ENCODE measurements at regions not wholly inside any gene's neighbourhood (a gene's known extent, or its start where the extent isn't known, plus 50 kb on each side); places are given as distances from the start of the nearest gene placed in this dataset.

GRCh38 chr3:174725303-174725702 is 133.8 kb upstream of the NAALADL2 start:
- Histone ChIP-seq H3K4me3 (ENCODE audit: control insufficient read depth in 2 of 3, extremely low read depth in 1 of 3, insufficient read depth in 2 of 3, low read depth in 1 of 3, low read length in 3 of 3) (no peak overlapping the region), H3K9me3 (ENCODE audit: control insufficient read depth, low read depth, low read length) (no peaks in the 10 kb centered on the region), H3K9me1 (ENCODE audit: control insufficient read depth, extremely low read depth, insufficient read depth, low read length) (no peaks in the 10 kb centered on the region), H3K4me1 (ENCODE audit: control insufficient read depth, extremely low read depth, insufficient read depth, low read length) (no peaks in the 10 kb centered on the region), H3K27ac (ENCODE audit: control insufficient read depth, insufficient read depth, low read length) (no peak overlapping the region), H4K20me1 (ENCODE audit: control insufficient read depth, extremely low read depth, insufficient read depth, low read length) (no peaks in the 10 kb centered on the region), H3K27me3 (ENCODE audit: control insufficient read depth, extremely low read depth, insufficient read depth, low read length) (no peaks in the 10 kb centered on the region), H3K36me3 (ENCODE audit: control insufficient read depth in 2 of 2, extremely low read depth in 1 of 2, insufficient read depth in 2 of 2, low read length in 2 of 2) (no peaks in the 10 kb centered on the region), H3K4me2 (ENCODE audit: control insufficient read depth, extremely low read depth, insufficient read depth, low read depth, low read length) (no peak overlapping the region), H3K79me2 (ENCODE audit: control insufficient read depth, insufficient read depth, low read length) (no peaks in the 10 kb centered on the region), H2AFZ (ENCODE audit: control insufficient read depth, low read length) (no peak overlapping the region), H3K9ac (ENCODE audit: control insufficient read depth, extremely low read depth, insufficient read depth, low read length) (no peak overlapping the region)
- TF ChIP-seq, protein P1, sequence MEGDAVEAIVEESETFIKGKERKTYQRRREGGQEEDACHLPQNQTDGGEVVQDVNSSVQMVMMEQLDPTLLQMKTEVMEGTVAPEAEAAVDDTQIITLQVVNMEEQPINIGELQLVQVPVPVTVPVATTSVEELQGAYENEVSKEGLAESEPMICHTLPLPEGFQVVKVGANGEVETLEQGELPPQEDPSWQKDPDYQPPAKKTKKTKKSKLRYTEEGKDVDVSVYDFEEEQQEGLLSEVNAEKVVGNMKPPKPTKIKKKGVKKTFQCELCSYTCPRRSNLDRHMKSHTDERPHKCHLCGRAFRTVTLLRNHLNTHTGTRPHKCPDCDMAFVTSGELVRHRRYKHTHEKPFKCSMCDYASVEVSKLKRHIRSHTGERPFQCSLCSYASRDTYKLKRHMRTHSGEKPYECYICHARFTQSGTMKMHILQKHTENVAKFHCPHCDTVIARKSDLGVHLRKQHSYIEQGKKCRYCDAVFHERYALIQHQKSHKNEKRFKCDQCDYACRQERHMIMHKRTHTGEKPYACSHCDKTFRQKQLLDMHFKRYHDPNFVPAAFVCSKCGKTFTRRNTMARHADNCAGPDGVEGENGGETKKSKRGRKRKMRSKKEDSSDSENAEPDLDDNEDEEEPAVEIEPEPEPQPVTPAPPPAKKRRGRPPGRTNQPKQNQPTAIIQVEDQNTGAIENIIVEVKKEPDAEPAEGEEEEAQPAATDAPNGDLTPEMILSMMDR (optimal IDR thresholded peaks at IDR 0.05 in 1 of 3, IDR thresholded peaks at IDR 0.05 in 1 of 3, conservative IDR thresholded peaks at IDR 0.05 in 1 of 3; ENCODE audit: extremely low read depth in 1 of 3, insufficient read depth in 2 of 3, low read length in 3 of 3), result no peak
- no peak for TF ChIP-seq EZH2 (IDR thresholded peaks at IDR 0.05; ENCODE audit: low read length)
- no peak for FAIRE-seq
- no peak for DNase-seq (ENCODE audit: low read depth, low spot score)
- dilution Hi-C loops (cut with MboI; ENCODE audit: extremely low pct_ligation_motif_present, low sequenced_read_pairs), result no loop called here

DNA sequence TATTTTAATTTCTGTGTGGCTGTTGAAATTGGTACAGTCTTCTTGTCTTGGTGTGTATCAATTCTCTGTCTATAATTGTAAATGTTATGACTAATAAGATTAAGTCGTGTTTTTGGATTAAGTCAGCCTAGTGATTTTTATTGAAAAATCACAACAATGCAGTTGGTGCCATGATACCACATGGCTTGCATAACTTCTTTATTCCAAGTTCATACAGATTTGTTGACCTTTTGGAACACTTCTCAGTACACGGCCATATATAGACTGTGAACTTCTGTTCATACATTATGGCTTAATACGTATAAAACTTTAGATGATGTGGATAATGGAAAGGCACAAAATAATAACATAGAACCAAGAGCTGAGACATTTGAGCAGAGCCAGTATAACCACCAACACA is 121.2 kb upstream of the NAALADL2 start:
- H3K36me3 ChIP-seq (ENCODE audit: control insufficient read depth in 2 of 2, extremely low read depth in 1 of 2, insufficient read depth in 2 of 2, low read length in 2 of 2), result no peaks in the 10 kb centered on the region
- no peak overlapping the region for H3K9ac ChIP-seq (ENCODE audit: control insufficient read depth, extremely low read depth, insufficient read depth, low read length)
- FAIRE-seq, result no peak

More for the DNA sequence above, 121.2 kb upstream of the NAALADL2 start:
- no peak overlapping the region for H3K27ac ChIP-seq (ENCODE audit: control insufficient read depth, insufficient read depth, low read length)
- H4K20me1 ChIP-seq (ENCODE audit: control insufficient read depth, extremely low read depth, insufficient read depth, low read length), result no peaks in the 10 kb centered on the region
- H2AFZ ChIP-seq (ENCODE audit: control insufficient read depth, low read length), result no peak overlapping the region
- TF ChIP-seq, protein P1 (optimal IDR thresholded peaks at IDR 0.05 in 1 of 3, IDR thresholded peaks at IDR 0.05 in 1 of 3, conservative IDR thresholded peaks at IDR 0.05 in 1 of 3; ENCODE audit: extremely low read depth in 1 of 3, insufficient read depth in 2 of 3, low read length in 3 of 3), result no peak
- no peak for TF ChIP-seq EZH2 (IDR thresholded peaks at IDR 0.05; ENCODE audit: low read length)
- H3K27me3 ChIP-seq (ENCODE audit: control insufficient read depth, extremely low read depth, insufficient read depth, low read length), result no peaks in the 10 kb centered on the region
- H3K4me3 ChIP-seq (ENCODE audit: control insufficient read depth in 2 of 3, extremely low read depth in 1 of 3, insufficient read depth in 2 of 3, low read depth in 1 of 3, low read length in 3 of 3), result no peak overlapping the region
- H3K79me2 ChIP-seq (ENCODE audit: control insufficient read depth, insufficient read depth, low read length), result no peaks in the 10 kb centered on the region
- H3K9me3 ChIP-seq (ENCODE audit: control insufficient read depth, low read depth, low read length), result no peaks in the 10 kb centered on the region
- dilution Hi-C loops (cut with MboI; ENCODE audit: extremely low pct_ligation_motif_present, low sequenced_read_pairs), result no loop called here
- H3K9me1 ChIP-seq (ENCODE audit: control insufficient read depth, extremely low read depth, insufficient read depth, low read length), result no peaks in the 10 kb centered on the region
- H3K4me2 ChIP-seq (ENCODE audit: control insufficient read depth, extremely low read depth, insufficient read depth, low read depth, low read length), result no peak overlapping the region
- DNase-seq (ENCODE audit: low read depth, low spot score), result no peak
- H3K4me1 ChIP-seq (ENCODE audit: control insufficient read depth, extremely low read depth, insufficient read depth, low read length), result no peaks in the 10 kb centered on the region

Measured in keratinocyte (primary cell).